PC-9 (cell line): ENCODE measurements at regions not wholly inside any gene's neighbourhood (a gene's known extent, or its start where the extent isn't known, plus 50 kb on each side); places are given as distances from the start of the nearest gene placed in this dataset.

Experiments
- BruUV-seq: library from RNA; stranded (reverse); fragments of 400-500 nt; replicated peaks from 2 replicates; lab custom pipeline; 2021; lab: Mats Ljungman, UMichigan
- CTCF ChIA-PET: fragments of 300-600 bp; sonication (Branson Sonifier 250); formaldehyde crosslinking; loops from one replicate; lab custom pipeline; 2022; ENCODE audit warnings: antibody characterized with exemption; lab: Charles Lee
- POLR2A ChIA-PET: fragments of 300-600 bp; sonication (Branson Sonifier 250); formaldehyde crosslinking; loops from one replicate; lab custom pipeline; 2022; ENCODE audit warnings: antibody characterized with exemption; ENCODE audit not compliant: unreplicated experiment; lab: Charles Lee
- DNase-seq, 2 experiments: peaks; one replicate each; pipeline versions ENCODE4 v3.0.0 to v3.0.0-alpha.2; 2015 to 2022; ENCODE audit warnings: mixed read lengths in 1 of 2
- H2AFZ ChIP-seq: fragments of 200-600 bp; sonication (generic); 2 replicates; pipeline ENCODE4 v1.8.1; 2017; ENCODE audit warnings: antibody characterized with exemption
- H3F3A ChIP-seq: fragments of 200-600 bp; sonication (generic); 2 replicates; pipeline ENCODE4 v1.8.1; 2017; ENCODE audit warnings: antibody characterized with exemption, mild to moderate bottlenecking, low read depth; ENCODE audit not compliant: insufficient read depth
- H3K27ac ChIP-seq: fragments of 200-600 bp; sonication (generic); 2 replicates; pipeline ENCODE4 v1.6.1; 2016; ENCODE audit warnings: mixed run types
- H3K27me3 ChIP-seq: fragments of 200-600 bp; sonication (generic); 2 replicates; pipeline ENCODE4 v1.6.1; 2016; ENCODE audit warnings: low read depth, mixed run types; ENCODE audit not compliant: insufficient read depth
- H3K36me3 ChIP-seq: fragments of 200-600 bp; sonication (generic); 2 replicates; pipeline ENCODE4 v1.6.1; 2016; ENCODE audit warnings: low read depth, mixed run types
- H3K4me1 ChIP-seq: fragments of 200-600 bp; sonication (generic); replicated peaks from 2 replicates; pipeline ENCODE4 v1.6.1; 2016; ENCODE audit warnings: mixed run types; ENCODE audit not compliant: insufficient read depth
- H3K4me2 ChIP-seq: fragments of 200-600 bp; sonication (generic); 2 replicates; pipeline ENCODE4 v1.6.1; 2017; ENCODE audit warnings: mixed run types
- H3K4me3 ChIP-seq: fragments of 200-600 bp; sonication (generic); 2 replicates; pipeline ENCODE4 v1.6.1; 2016; ENCODE audit warnings: mixed run types
- H3K79me2 ChIP-seq: fragments of 200-600 bp; sonication (generic); 2 replicates; pipeline ENCODE4 v1.6.1; 2017; ENCODE audit warnings: low read depth, mixed run types
- H3K9me2 ChIP-seq: fragments of 200-600 bp; sonication (generic); 2 replicates; pipeline ENCODE4 v1.8.1; 2017; ENCODE audit warnings: mild to moderate bottlenecking; ENCODE audit not compliant: insufficient read depth
- H3K9me3 ChIP-seq: fragments of 200-600 bp; sonication (generic); 2 replicates; pipeline ENCODE4 v1.8.1; 2016; ENCODE audit warnings: low read depth; ENCODE audit not compliant: insufficient read depth
- H4K20me1 ChIP-seq: fragments of 200-600 bp; sonication (generic); 2 replicates; pipeline ENCODE4 v1.8.1; 2017; ENCODE audit not compliant: insufficient read depth
- EZH2 ChIP-seq: fragments of 200-600 bp; sonication (generic); IDR thresholded peaks from 2 replicates; pipeline ENCODE4 v1.8.0; 2017; ENCODE audit warnings: antibody characterized with exemption, low read depth
- intact Hi-C: fragments of 100-400 bp; cut with micrococcal nuclease; formaldehyde crosslinking; loops from one replicate; pipeline ENCODE4 v1.10.0; 2022; ENCODE audit not compliant: unreplicated experiment
- TF ChIP-seq, protein P1 (sequence below): fragments of 200-600 bp; sonication (generic); conservative IDR thresholded peaks from 2 replicates; pipeline ENCODE4 v1.6.1; 2017; ENCODE audit warnings: mixed run types, antibody characterized with exemption, mild to moderate bottlenecking, moderate library complexity

DNA sequence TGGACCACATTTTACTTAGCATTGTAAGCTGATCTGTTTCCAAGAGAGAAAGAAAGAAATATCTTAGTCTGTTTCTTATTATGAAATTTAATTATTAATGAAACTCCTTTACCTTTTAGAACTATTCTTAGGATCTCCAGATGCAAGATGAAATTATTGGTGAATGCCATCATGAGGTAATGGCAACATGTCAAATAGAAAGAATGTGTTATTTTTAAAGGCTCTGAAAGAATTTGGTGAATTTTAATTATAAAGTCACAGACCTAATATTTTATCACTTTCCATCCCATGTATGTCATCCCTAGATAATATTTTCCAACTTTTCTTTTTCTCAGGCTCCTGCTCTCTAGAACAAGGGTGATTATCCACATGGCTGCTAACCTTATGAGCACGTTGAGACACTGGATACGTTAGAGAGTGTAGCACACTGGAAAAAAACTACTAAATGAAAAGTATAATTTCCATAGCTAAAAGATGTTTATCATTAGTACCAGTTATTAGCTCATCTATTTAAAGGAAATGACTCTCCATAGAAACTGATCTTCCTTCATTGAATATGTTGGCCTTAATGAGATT lies 95.2 kb upstream of the SCG2 start:
- Histone ChIP-seq H3K27ac (peak overlapping the region; percentile 70), H2AFZ (no peak overlapping the region), H3K36me3 (no peaks in the 10 kb centered on the region), H3K4me2 (peak overlapping the region; percentile 9), H3F3A (peaks cover 29% of the 10 kb centered on the region), H3K4me3 (no peak overlapping the region), H3K9me2 (no peaks in the 10 kb centered on the region), H3K9me3 (peaks cover 16% of the 10 kb centered on the region; the same call in 1 of the 2 replicates), H3K79me2 (no peaks in the 10 kb centered on the region), H4K20me1 (no peaks in the 10 kb centered on the region), H3K27me3 (no peaks in the 10 kb centered on the region), H3K4me1 (peaks cover 33% of the 10 kb centered on the region)
- intact Hi-C loops, result loop anchor here (5.0 kb wide), 2 partner anchors 140 to 260 kb away; partner anchors contain the start of genes AP1S3 and MRPL44
- TF ChIP-seq EZH2, result no peak
- TF ChIP-seq, protein P1, sequence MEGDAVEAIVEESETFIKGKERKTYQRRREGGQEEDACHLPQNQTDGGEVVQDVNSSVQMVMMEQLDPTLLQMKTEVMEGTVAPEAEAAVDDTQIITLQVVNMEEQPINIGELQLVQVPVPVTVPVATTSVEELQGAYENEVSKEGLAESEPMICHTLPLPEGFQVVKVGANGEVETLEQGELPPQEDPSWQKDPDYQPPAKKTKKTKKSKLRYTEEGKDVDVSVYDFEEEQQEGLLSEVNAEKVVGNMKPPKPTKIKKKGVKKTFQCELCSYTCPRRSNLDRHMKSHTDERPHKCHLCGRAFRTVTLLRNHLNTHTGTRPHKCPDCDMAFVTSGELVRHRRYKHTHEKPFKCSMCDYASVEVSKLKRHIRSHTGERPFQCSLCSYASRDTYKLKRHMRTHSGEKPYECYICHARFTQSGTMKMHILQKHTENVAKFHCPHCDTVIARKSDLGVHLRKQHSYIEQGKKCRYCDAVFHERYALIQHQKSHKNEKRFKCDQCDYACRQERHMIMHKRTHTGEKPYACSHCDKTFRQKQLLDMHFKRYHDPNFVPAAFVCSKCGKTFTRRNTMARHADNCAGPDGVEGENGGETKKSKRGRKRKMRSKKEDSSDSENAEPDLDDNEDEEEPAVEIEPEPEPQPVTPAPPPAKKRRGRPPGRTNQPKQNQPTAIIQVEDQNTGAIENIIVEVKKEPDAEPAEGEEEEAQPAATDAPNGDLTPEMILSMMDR, result no peak
- POLR2A ChIA-PET, result interaction anchor here (0.6 kb wide), 1 partner anchor 101 kb away, joined by 4 read pairs; no protein-coding TSS in a partner anchor
- DNase-seq, result no peak
- no TSS peak for BruUV-seq
- CTCF ChIA-PET, result interaction anchor here (0.6 to 1.4 kb wide), 2 partner anchors 83 to 100 kb away, joined by 3 to 14 read pairs; no protein-coding TSS in a partner anchor

DNA sequence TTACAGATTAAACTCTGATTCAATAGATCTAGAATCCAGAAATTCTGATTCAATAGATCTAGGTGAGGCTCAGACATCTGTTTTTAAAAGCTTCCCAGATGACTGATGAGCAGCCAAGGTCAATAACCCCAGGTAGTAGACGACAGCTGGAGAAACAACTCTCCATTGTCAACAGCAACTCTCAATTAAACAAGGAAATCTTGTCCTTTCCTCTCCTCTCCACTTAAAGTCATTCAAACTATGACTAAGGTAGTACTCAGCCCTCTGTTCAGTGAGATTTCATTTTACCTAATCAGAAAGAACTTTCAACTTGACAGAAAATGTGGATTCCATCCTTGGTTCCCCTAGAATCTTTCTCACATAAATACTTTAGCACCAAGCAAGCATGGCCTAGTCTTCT lies 94.6 kb upstream of the SCG2 start:
- peaks cover 29% of the 10 kb centered on the region for H3F3A ChIP-seq
- peak; percentile 26 to 84 for DNase-seq
- no peaks in the 10 kb centered on the region for H4K20me1 ChIP-seq
- H2AFZ ChIP-seq, result 0 out of 2 replicates have a peak overlapping the region, but pooled peaks have one; percentile 18
- H3K27ac ChIP-seq, result peak overlapping the region; percentile 70
- peak overlapping the region; percentile 9 for H3K4me2 ChIP-seq
- ChIA-PET POLR2A (no interaction called here), CTCF (no interaction called here)
- TF ChIP-seq, protein P1, result no peak
- peaks cover 16% of the 10 kb centered on the region; the same call in 1 of the 2 replicates for H3K9me3 ChIP-seq
- no TSS peak for BruUV-seq
- H3K36me3 ChIP-seq, result no peaks in the 10 kb centered on the region
- no peaks in the 10 kb centered on the region for H3K9me2 ChIP-seq
- no peak overlapping the region for H3K4me3 ChIP-seq
- no peaks in the 10 kb centered on the region for H3K27me3 ChIP-seq
- intact Hi-C loops, result loop anchor here (1.0 to 5.0 kb wide), 4 partner anchors 63 to 261 kb away; partner anchors contain the start of genes AP1S3 and MRPL44
- H3K79me2 ChIP-seq, result no peaks in the 10 kb centered on the region
- H3K4me1 ChIP-seq, result peaks cover 33% of the 10 kb centered on the region

DNA sequence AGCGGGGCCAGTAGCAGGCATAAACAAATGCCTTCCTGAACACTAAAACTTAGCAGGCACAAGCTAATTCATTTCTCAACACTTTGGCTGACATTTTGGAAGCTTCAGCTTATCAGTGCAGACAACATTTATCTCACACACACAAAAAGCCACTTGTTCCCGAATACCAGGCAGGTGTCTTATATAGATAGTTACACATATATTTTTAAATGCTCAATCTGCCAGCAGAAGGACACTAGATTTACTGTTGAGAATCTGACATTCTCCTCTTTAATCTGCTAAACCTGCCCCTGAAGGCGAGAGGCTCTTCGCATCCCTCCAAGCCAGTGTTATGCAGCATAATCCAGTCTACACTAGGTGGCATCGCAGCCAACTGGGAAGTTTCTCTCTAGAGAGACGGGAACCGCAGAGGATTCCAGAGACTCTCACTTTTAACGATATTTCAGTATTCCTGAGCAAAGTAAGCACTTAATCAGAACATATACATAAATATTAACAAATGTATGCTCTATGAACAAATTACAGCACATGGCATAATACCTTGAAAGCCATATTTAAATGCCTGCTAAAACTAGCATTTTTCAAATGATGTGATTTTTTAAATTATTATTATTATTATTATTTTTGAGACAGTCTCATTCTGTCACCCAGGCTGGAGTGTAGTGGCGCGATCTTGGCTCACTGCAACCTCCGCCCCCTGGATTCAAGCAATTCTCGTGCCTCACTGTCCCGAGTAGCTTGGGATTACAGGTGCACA lies 90.2 kb upstream of the SCG2 start:
- peak in 1 of 2 experiments; percentile 60 for DNase-seq
- H3K9me2 ChIP-seq, result no peaks in the 10 kb centered on the region
- H3K4me1 ChIP-seq, result peaks cover 15% of the 10 kb centered on the region
- peaks cover 12% of the 10 kb centered on the region for H3F3A ChIP-seq
- no peaks in the 10 kb centered on the region for H4K20me1 ChIP-seq
- no peak overlapping the region for H3K4me3 ChIP-seq
- intact Hi-C loops, result loop anchor here (1.0 kb wide), 2 partner anchors 105 to 169 kb away; no protein-coding TSS in a partner anchor
- no peaks in the 10 kb centered on the region for H3K36me3 ChIP-seq
- CTCF ChIA-PET, result interaction anchor here (0.6 to 1.0 kb wide), 9 partner anchors 68 to 836 kb away, joined by 3 to 7 read pairs (median 4); no protein-coding TSS in a partner anchor
- H3K27me3 ChIP-seq, result no peaks in the 10 kb centered on the region
- H3K4me2 ChIP-seq, result no peak overlapping the region
- H3K79me2 ChIP-seq, result no peaks in the 10 kb centered on the region
- POLR2A ChIA-PET, result no interaction called here
- H2AFZ ChIP-seq, result no peak overlapping the region
- H3K27ac ChIP-seq, result no peak overlapping the region
- BruUV-seq, result no TSS peak
- TF ChIP-seq EZH2, result no peak
- TF ChIP-seq, protein P1, result peak; percentile 79
- no peaks in the 10 kb centered on the region for H3K9me3 ChIP-seq
